HG03135 (cell line): ENCODE measurements at regions not wholly inside any gene's neighbourhood (a gene's known extent, or its start where the extent isn't known, plus 50 kb on each side); places are given as distances from the start of the nearest gene placed in this dataset.

ENCODE experiments used
- ATAC-seq: cut with Tn5 transposase; IDR thresholded peaks from one replicate; pipeline ENCODE4 v1.9.1; 2021; ENCODE audit warnings: mild to moderate bottlenecking, moderate library complexity; ENCODE audit not compliant: unreplicated experiment

GRCh38 chr12:115208098-115208497, 524.1 kb upstream of the TBX3 start:
- ATAC-seq = no peak

DNA sequence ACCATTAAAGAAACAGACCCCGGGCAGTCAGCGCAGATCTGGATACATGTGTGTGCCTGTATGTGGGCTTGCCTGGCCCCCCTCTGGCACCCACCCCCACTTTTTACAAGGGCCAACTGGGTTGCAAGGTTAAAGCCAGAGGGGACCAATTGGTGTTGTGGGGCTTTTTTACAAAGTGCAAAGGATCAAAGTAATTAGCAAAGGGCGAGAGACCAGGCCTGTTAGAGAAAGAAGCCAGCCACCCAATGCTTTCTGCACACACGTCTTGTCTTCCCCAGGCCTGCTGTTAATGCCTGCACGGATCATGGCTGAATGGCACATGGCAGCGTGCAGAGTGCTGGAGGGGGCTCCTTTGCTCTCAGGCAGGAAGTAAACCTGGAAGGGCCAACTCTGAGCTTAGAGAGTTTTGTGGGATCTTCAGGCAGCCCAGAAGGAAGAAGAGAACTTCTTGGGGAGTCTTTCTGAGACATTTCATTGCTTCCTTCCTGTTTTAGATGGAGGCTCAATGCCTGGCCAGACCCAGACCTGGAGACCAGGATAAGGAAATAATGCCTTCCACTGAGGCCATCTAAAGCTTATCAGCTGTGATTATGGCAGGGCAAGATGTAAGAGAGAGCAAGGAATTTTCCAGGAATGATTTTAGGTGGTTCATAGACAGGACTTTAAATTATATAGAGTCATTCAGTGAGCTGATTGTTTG, 523.4 kb upstream of the TBX3 start:
- no peak for ATAC-seq

- no peak for ATAC-seq
Measured at GRCh38 chr12:115206801-115207200, 522.8 kb upstream of the TBX3 start.

DNA sequence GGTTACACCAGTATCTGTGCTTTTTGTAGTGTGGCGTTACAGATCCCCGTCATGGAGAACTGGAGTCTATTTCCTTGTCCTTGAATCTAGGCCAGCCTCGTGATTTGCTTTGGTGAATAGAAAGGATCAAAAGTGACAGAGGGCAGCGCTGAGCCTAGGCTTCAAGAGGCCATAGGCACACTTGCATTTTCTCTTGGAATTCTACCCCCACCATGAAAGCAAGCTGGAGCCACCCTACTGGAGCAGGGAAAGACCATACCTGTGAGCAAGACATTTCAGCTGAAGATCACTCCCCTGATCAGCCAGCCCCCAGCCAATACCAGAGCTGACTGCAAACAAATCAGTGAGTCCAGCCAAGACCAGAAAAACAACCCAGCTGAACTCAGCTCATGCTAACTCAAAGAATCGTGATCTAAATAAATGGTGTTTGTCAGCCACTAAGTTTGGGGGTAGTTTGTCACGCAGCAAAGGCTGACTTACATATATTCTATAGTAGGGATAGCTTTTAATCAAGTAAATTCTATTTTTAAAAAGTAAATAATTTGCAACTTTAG, 521.9 kb upstream of the TBX3 start:
- ATAC-seq = no peak

- no peak for ATAC-seq
Measured at GRCh38 chr12:115204957-115205754, 521.2 kb upstream of the TBX3 start.

- no peak for ATAC-seq
Measured at GRCh38 chr12:115203701-115204100, 519.7 kb upstream of the TBX3 start.

- no peak for ATAC-seq
Measured at GRCh38 chr12:115201966-115202365, 518.0 kb upstream of the TBX3 start.

DNA sequence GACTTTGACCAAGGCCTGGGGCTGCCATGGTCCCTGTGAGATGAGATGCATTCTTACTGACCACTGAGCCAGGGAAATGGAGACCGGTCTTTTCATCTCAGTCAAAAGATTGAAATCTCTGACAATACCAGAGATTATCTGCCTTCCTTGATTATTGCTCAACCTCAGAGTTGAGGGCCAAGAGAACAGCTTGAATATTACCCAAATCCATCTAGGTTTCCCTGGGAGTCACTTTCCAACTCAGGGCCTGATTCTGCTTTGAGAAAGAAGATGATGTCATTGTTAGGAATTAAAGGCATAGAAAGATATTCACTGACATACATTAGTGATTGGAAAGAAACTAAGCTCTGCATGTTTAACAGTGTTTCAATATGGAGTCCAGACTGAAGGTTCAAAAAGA, 515.9 kb upstream of the TBX3 start:
- ATAC-seq = no peak

GRCh38 chr12:115194857-115195256, 510.9 kb upstream of the TBX3 start:
- no peak for ATAC-seq

DNA sequence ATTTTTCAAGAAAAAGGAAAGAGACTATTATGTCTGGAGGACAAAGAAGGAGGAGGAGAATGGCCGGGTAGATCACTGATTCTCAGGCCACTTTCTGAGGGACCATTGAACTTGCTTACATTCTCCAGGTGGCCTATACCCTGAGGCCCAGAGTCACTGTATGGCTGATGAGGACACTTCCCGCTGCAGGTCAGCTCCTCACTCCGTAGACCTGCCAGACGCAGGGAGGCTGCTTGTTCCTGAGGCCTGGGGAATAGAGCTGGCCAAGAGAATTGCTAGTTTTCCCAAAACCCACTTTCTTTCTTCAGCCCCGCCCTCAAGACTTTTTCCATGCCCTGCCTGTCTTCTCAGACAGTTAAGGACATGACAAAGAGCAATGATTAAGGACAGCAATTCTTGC, 510.5 kb upstream of the TBX3 start:
- no peak for ATAC-seq

DNA sequence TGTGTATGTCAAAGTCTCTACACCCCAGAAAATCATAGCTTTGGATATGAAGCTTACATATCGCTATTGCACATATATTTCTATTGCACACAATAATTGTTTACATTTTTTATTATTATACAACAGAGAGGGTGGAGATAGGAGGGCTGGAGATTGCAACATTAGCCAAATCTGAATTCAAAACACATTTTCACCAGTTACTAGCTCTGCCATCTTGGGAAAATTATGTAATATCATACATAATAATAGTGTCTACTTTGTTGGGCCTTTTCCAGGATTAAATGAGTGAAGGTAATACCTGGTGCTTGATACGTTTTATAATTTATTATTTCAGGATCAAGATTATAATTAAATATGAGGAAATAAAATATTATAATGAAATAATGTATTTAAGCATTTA, 507.4 kb upstream of the TBX3 start:
- no peak for ATAC-seq

DNA sequence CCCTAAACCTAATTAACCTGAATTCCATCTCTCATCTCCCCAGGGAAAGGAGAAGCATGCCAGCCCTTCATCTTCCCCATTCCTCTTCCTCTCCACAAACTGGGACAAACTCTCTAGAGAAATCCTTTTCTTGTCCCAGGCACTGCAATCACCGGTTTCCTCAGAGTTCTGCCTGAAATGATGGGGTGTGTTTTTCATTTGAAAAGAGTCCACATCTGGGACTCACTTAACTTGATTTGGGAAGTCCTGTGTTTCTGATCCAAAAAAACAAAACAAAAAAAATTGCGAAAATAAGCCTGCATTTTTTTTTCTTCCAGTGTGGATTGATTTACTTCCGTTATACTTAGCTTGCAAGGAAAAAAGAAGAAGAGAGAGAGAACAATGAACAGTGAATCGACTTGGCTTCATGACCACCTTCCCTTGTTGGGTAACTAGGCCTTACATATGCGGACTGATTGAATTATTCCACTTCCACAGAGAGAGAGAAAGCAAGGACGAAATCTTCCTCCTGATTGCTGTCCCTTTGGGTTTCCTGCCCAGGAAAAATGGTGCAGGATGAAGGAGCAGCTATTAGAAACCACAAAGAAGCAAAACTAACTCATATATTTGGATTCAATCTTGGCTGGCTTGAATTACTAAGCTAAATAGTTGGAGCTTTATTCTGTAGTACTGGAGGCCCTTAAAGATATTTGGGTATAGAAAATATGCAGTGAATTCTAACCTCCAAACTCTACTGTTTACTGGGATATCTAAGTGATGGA, 506.2 kb upstream of the TBX3 start:
- no peak for ATAC-seq

DNA sequence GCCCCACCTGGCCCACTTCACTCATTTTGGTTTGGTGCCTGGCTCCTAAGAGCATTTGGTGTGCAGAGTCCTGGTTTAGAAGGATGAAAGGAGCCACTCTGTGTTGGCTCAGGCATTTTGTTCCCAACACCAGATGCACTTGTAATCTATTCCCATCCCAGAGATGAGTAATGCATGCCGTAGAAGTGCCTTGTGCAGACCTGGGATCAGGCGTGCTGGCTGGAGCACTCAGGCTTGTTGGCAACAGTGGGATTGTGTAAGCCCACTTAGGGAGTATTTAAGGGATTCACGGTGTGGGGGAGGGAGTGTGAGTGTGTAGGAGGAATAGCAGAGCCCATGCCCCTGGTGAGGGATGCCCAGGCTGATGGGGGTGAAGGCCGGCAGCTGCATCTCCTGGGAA, 501.5 kb upstream of the TBX3 start:
- ATAC-seq = no peak

GRCh38 chr12:115183752-115184151, 499.8 kb upstream of the TBX3 start:
- no peak for ATAC-seq

DNA sequence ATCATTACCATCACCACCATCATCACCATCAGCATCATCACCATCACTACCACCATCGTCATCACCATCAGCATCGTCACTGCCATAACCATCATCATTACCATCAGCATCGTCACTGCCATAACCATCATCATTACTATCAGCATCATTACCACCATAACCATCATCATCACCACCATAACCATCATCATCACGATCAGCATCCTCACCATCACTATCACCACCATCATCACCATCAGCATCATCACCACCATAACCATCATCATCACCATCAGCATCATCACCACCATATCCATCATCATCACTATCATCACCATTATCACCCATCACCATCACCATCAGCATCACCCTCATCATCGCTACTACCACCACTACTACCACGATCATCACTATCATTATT, 493.9 kb upstream of the TBX3 start:
- no peak for ATAC-seq

- no peak for ATAC-seq
Measured at GRCh38 chr12:115176741-115177400, 492.9 kb upstream of the TBX3 start.

- ATAC-seq = no peak
Measured at GRCh38 chr12:115174920-115175319, 490.9 kb upstream of the TBX3 start.

DNA sequence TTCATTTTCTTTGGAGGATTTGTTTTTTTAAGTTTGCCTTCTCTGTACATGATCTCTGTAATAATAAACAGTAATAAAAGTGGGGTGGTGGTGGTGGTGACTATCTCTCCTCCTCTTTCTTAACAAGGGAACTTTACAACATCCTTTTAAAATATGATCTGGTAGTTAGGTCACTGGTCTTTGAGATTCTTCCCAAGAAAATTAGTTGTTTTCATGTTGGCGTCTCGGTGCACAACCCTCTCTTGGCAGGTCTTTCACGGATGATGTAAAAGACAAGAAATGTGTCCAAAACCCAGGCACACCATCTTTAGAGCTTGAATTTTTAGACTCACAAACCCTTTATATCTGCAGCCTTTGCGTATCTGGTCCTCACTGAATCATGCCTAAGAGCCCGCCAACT, 488.5 kb upstream of the TBX3 start:
- no peak for ATAC-seq

GRCh38 chr12:115169981-115170380, 486.0 kb upstream of the TBX3 start:
- no peak for ATAC-seq

GRCh38 chr12:115166698-115167315, 482.8 kb upstream of the TBX3 start:
- ATAC-seq = no peak

DNA sequence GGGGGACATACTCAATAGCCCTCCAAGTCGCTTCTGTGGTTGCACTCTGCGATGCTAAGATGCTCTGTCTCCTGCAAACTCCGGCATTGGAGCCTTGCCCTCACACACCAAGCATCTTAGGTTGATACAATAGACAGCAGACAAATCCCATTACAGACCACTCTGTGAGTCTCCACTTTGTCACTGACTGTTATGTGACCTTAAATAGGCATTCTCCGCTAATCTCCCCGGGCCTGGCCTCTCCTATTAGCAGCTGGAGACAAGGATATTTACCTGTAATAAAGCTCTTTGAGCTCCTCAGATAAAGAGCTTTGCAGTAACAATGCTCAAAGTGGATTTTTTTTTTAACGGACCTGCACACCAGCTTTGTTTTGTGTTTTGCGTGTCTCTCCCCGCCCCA, 479.7 kb upstream of the TBX3 start:
- no peak for ATAC-seq
